PC-9 (cell line): ENCODE measurements at regions not wholly inside any gene's neighbourhood (a gene's known extent, or its start where the extent isn't known, plus 50 kb on each side); places are given as distances from the start of the nearest gene placed in this dataset.
A peak's percentile ranks its signal among the peaks of the same experiment; 100 is the strongest.

Experiments
- BruUV-seq: library from RNA; stranded (reverse); fragments of 400-500 nt; replicated peaks from 2 replicates; lab custom pipeline; 2021; lab: Mats Ljungman, UMichigan
- CTCF ChIA-PET: fragments of 300-600 bp; sonication (Branson Sonifier 250); formaldehyde crosslinking; loops from one replicate; lab custom pipeline; 2022; ENCODE audit warnings: antibody characterized with exemption; lab: Charles Lee
- POLR2A ChIA-PET: fragments of 300-600 bp; sonication (Branson Sonifier 250); formaldehyde crosslinking; loops from one replicate; lab custom pipeline; 2022; ENCODE audit warnings: antibody characterized with exemption; ENCODE audit not compliant: unreplicated experiment; lab: Charles Lee
- DNase-seq, 2 experiments: peaks; one replicate each; pipeline versions ENCODE4 v3.0.0 to v3.0.0-alpha.2; 2015 to 2022; ENCODE audit warnings: mixed read lengths in 1 of 2
- H2AFZ ChIP-seq: fragments of 200-600 bp; sonication (generic); 2 replicates; pipeline ENCODE4 v1.8.1; 2017; ENCODE audit warnings: antibody characterized with exemption
- H3F3A ChIP-seq: fragments of 200-600 bp; sonication (generic); 2 replicates; pipeline ENCODE4 v1.8.1; 2017; ENCODE audit warnings: antibody characterized with exemption, mild to moderate bottlenecking, low read depth; ENCODE audit not compliant: insufficient read depth
- H3K27ac ChIP-seq: fragments of 200-600 bp; sonication (generic); 2 replicates; pipeline ENCODE4 v1.6.1; 2016; ENCODE audit warnings: mixed run types
- H3K27me3 ChIP-seq: fragments of 200-600 bp; sonication (generic); 2 replicates; pipeline ENCODE4 v1.6.1; 2016; ENCODE audit warnings: low read depth, mixed run types; ENCODE audit not compliant: insufficient read depth
- H3K36me3 ChIP-seq: fragments of 200-600 bp; sonication (generic); 2 replicates; pipeline ENCODE4 v1.6.1; 2016; ENCODE audit warnings: low read depth, mixed run types
- H3K4me1 ChIP-seq: fragments of 200-600 bp; sonication (generic); replicated peaks from 2 replicates; pipeline ENCODE4 v1.6.1; 2016; ENCODE audit warnings: mixed run types; ENCODE audit not compliant: insufficient read depth
- H3K4me2 ChIP-seq: fragments of 200-600 bp; sonication (generic); 2 replicates; pipeline ENCODE4 v1.6.1; 2017; ENCODE audit warnings: mixed run types
- H3K4me3 ChIP-seq: fragments of 200-600 bp; sonication (generic); 2 replicates; pipeline ENCODE4 v1.6.1; 2016; ENCODE audit warnings: mixed run types
- H3K79me2 ChIP-seq: fragments of 200-600 bp; sonication (generic); 2 replicates; pipeline ENCODE4 v1.6.1; 2017; ENCODE audit warnings: low read depth, mixed run types
- H3K9me2 ChIP-seq: fragments of 200-600 bp; sonication (generic); 2 replicates; pipeline ENCODE4 v1.8.1; 2017; ENCODE audit warnings: mild to moderate bottlenecking; ENCODE audit not compliant: insufficient read depth
- H3K9me3 ChIP-seq: fragments of 200-600 bp; sonication (generic); 2 replicates; pipeline ENCODE4 v1.8.1; 2016; ENCODE audit warnings: low read depth; ENCODE audit not compliant: insufficient read depth
- H4K20me1 ChIP-seq: fragments of 200-600 bp; sonication (generic); 2 replicates; pipeline ENCODE4 v1.8.1; 2017; ENCODE audit not compliant: insufficient read depth
- CTCF ChIP-seq: fragments of 200-600 bp; sonication (generic); conservative IDR thresholded peaks from 2 replicates; pipeline ENCODE4 v1.6.1; 2017; ENCODE audit warnings: mixed run types, antibody characterized with exemption, mild to moderate bottlenecking, moderate library complexity
- EZH2 ChIP-seq: fragments of 200-600 bp; sonication (generic); IDR thresholded peaks from 2 replicates; pipeline ENCODE4 v1.8.0; 2017; ENCODE audit warnings: antibody characterized with exemption, low read depth
- intact Hi-C: fragments of 100-400 bp; cut with micrococcal nuclease; formaldehyde crosslinking; loops from one replicate; pipeline ENCODE4 v1.10.0; 2022; ENCODE audit not compliant: unreplicated experiment

GRCh38 chr7:83751217-83751616 lies 102.3 kb upstream of the SEMA3E start:
- intact Hi-C loops: no loop called here
- no peak overlapping the region for H3K27ac ChIP-seq
- H3K4me1 ChIP-seq: no peaks in the 10 kb centered on the region
- H3F3A ChIP-seq: no peaks in the 10 kb centered on the region
- no TSS peak for BruUV-seq
- H3K36me3 ChIP-seq: no peaks in the 10 kb centered on the region
- no peaks in the 10 kb centered on the region for H4K20me1 ChIP-seq
- H3K4me3 ChIP-seq: no peak overlapping the region
- 0 out of 2 replicates have a peak, but pooled peaks cover 4% of the 10 kb centered on the region for H3K9me3 ChIP-seq
- no peaks in the 10 kb centered on the region for H3K9me2 ChIP-seq
- no peak for TF ChIP-seq EZH2
- TF ChIP-seq CTCF: no peak
- DNase-seq: no peak
- ChIA-PET POLR2A (no interaction called here), CTCF (no interaction called here)
- no peak overlapping the region for H3K4me2 ChIP-seq
- H3K79me2 ChIP-seq: no peaks in the 10 kb centered on the region
- no peak overlapping the region for H2AFZ ChIP-seq
- no peaks in the 10 kb centered on the region for H3K27me3 ChIP-seq

DNA sequence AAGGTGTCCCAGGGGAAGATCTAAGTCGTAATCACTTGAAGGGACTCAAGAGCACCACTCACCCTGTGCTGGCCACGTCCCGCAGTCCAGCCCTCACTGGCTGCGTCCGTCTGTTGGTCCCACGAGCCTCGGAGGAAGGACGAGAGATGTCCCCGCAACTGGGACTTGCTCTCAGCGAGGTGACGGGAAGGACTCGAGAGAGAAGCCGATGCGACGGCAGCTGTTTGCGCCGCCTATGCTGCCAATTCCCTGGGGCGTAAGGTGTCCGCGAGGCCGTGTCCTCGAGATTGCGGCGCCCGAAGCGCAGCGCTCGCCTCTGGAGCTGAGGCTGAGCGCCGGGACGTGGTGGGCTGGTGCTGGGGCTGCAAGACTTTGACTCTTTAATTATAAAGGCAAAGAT lies 100.6 kb upstream of the SEMA3E start:
- Histone ChIP-seq H3K9me3 (0 out of 2 replicates have a peak, but pooled peaks cover 4% of the 10 kb centered on the region), H3K9me2 (no peaks in the 10 kb centered on the region), H3K4me2 (no peak overlapping the region), H3F3A (no peaks in the 10 kb centered on the region), H4K20me1 (no peaks in the 10 kb centered on the region), H3K4me3 (no peak overlapping the region), H3K4me1 (no peaks in the 10 kb centered on the region), H3K27ac (no peak overlapping the region), H2AFZ (no peak overlapping the region), H3K27me3 (no peaks in the 10 kb centered on the region), H3K36me3 (no peaks in the 10 kb centered on the region), H3K79me2 (no peaks in the 10 kb centered on the region)
- TF ChIP-seq EZH2 (no peak), CTCF (no peak)
- ChIA-PET CTCF (no interaction called here), POLR2A (interaction anchor here (0.5 kb wide), 1 partner anchor 44 kb away, joined by 7 read pairs; no protein-coding TSS in a partner anchor)
- no TSS peak for BruUV-seq
- DNase-seq: no peak
- intact Hi-C loops: no loop called here

GRCh38 chr7:83739527-83739926 lies 90.6 kb upstream of the SEMA3E start:
- ChIA-PET CTCF (interaction anchor here (0.7 kb wide), 1 partner anchor 65 kb away, joined by 8 read pairs; no protein-coding TSS in a partner anchor), POLR2A (no interaction called here)
- Histone ChIP-seq H4K20me1 (no peaks in the 10 kb centered on the region), H2AFZ (peak overlapping the region; percentile 52; the same call in 1 of the 2 replicates), H3K79me2 (no peaks in the 10 kb centered on the region), H3K4me3 (no peak overlapping the region), H3K27ac (no peak overlapping the region), H3F3A (no peaks in the 10 kb centered on the region), H3K4me2 (no peak overlapping the region), H3K4me1 (no peaks in the 10 kb centered on the region), H3K36me3 (no peaks in the 10 kb centered on the region), H3K9me2 (no peaks in the 10 kb centered on the region), H3K9me3 (no peaks in the 10 kb centered on the region), H3K27me3 (no peaks in the 10 kb centered on the region)
- TF ChIP-seq CTCF: no peak
- TF ChIP-seq EZH2: no peak
- DNase-seq: no peak
- intact Hi-C loops: no loop called here
- no TSS peak for BruUV-seq
